Kidney (tissue), 13 donors: ENCODE measurements at regions not wholly inside any gene's neighbourhood (a gene's known extent, or its start where the extent isn't known, plus 50 kb on each side); places are given as distances from the start of the nearest gene placed in this dataset.

Experiments used
- DNase-seq, 5 donors: peaks; one replicate each; pipeline ENCODE4 v3.0.0-alpha.2; 2013 to 2020
- FAIRE-seq: peaks from 2 replicates; lab custom pipeline; 2012; peaks lifted over from hg19 to GRCh38; lab: Jason Lieb, UNC
- H3K27ac ChIP-seq, 2 donors: one replicate each; pipeline ENCODE4 v1.7.0; 2013; ENCODE audit warnings: low read depth in 2 of 2, low read length in 2 of 2, inconsistent platforms in 1 of 2
- H3K27me3 ChIP-seq: one replicate; pipeline ENCODE4 v1.7.1; 2013; ENCODE audit warnings: low read length, inconsistent platforms; ENCODE audit not compliant: control insufficient read depth, insufficient read depth
- H3K36me3 ChIP-seq, 3 donors: one replicate each; pipeline versions ENCODE4 v1.7.0 to v1.7.1; 2013; ENCODE audit warnings: low read length in 3 of 3, control low read depth in 1 of 3, inconsistent platforms in 1 of 3; ENCODE audit not compliant: insufficient read depth in 3 of 3, control insufficient read depth in 2 of 3
- H3K4me1 ChIP-seq, 3 donors: one replicate each; pipeline versions ENCODE4 v1.7.0 to v1.7.1; 2013; ENCODE audit warnings: low read length in 3 of 3, inconsistent platforms in 1 of 3, low read depth in 1 of 3; ENCODE audit not compliant: control insufficient read depth in 2 of 3, insufficient read depth in 2 of 3
- H3K4me3 ChIP-seq, 3 donors: one replicate each; pipeline versions ENCODE4 v1.7.0 to v1.8.1; 2013; ENCODE audit warnings: low read length in 3 of 3, control low read depth in 1 of 3, inconsistent platforms in 1 of 3
- H3K9ac ChIP-seq, 3 donors: one replicate each; pipeline versions ENCODE4 v1.7.0 to v1.7.1; 2013; ENCODE audit warnings: low read length in 3 of 3, control low read depth in 1 of 3, inconsistent platforms in 1 of 3
- H3K9me3 ChIP-seq, 3 donors: one replicate each; pipeline versions ENCODE4 v1.7.0 to v1.7.1; 2013; ENCODE audit warnings: low read length in 3 of 3, control low read depth in 1 of 3, inconsistent platforms in 1 of 3; ENCODE audit not compliant: control insufficient read depth in 2 of 3, insufficient read depth in 1 of 3
- CTCF ChIP-seq: IDR thresholded peaks from 3 replicates; pipeline ENCODE4 v1.5.1; 2012; ENCODE audit warnings: mild to moderate bottlenecking, moderate library complexity, borderline replicate concordance; ENCODE audit not compliant: insufficient read depth; ENCODE audit errors: extremely low read depth
- intact Hi-C: fragments of 100-400 bp; cut with DNase I; formaldehyde crosslinking; loops from one replicate; pipeline ENCODE4 v1.11.1; 2022
- donor health status: control.
- donor health status: control.
- donor health status: control.
- donor health status: control.
- donor health status: control.
- donor health status: DM: yes; HTN: yes; CAD: no.
- donor health status: Normal renal cell carcinoma (clear cell type).

DNA sequence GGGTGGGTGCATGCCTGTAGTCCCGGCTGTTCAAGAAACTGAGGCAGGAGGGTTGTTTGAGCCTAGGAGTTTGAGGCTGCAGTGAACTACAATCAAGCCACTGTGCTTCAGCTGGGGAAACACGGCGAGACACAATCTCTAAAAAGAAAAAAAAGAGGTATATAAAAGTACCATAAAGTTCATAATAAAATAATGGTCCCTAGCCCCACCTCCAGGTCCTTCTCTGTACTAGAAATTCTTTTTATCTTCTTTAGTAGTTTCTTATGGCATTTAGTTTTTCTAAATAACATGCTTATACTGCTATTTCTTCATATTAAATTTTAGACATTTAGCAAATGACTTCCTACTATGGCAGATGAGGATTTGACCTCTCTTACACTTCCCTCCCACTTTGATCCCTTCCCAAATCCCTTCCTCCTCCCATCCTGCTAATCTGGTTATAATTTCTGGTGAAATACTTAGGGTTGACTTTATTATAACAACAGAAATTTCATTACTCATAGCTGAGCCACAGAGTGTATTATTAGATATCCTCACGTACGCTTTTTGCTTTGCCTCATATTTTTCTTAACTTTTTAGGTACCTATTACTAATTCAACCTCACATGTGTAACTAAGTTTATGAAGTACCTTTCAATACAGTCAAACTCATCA is 94.7 kb downstream of the SLC41A2 start:
- H3K4me1 ChIP-seq, result no peaks in the 10 kb centered on the region
- DNase-seq (no peak), FAIRE-seq (no peak)
- H3K27me3 ChIP-seq, result no peaks in the 10 kb centered on the region
- intact Hi-C loops, result no loop called here
- H3K27ac ChIP-seq, result no peak overlapping the region
- no peak for TF ChIP-seq CTCF
- H3K36me3 ChIP-seq, result no peaks in the 10 kb centered on the region
- no peak overlapping the region for H3K9ac ChIP-seq
- H3K9me3 ChIP-seq, result no peaks in the 10 kb centered on the region
- H3K4me3 ChIP-seq, result no peak overlapping the region

DNA sequence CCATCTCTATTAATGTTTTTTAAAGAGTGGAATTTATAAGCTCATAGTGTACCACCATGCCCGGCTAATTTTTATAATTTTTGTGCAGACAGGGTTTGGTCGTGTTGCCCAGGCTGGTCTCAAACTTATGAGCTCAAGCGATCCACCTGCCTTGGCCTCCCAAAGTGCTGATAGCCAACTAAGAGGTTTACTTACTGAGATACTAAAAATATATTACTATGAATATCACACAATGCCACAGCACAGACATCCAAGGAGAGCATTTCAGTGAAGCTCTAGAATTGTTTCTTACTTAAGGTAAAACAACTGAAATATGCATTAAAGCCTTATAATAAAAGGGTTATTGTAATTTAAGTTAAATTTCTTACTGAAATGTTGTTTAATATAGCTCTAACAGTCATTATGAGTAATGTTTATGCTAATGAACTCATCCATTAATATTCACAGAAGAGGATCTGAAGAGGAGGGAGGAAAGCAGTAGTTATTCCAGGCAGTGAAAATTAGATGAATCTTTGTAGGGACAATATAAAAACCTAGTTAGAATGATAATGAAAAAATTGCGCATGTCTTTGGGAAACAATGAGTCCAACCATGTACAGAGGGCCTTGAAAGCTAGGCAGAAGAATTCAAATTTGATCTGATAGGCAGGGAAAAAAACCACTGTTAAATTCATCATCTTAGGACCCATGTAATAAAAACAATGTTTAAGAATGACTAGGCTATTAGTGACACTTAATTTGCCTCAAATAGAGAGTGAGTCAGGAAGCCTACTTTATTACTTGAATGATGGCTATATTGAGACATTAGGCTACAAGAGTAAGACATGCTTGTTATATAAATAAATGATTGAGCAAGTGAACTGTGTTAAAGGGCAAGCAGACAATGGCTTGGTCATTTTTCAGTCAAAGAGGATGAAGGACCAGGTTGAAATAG is 99.2 kb downstream of the SLC41A2 start:
- Histone ChIP-seq H3K27me3 (no peaks in the 10 kb centered on the region), H3K27ac (no peak overlapping the region), H3K9ac (no peak overlapping the region), H3K36me3 (no peaks in the 10 kb centered on the region), H3K4me1 (no peaks in the 10 kb centered on the region), H3K9me3 (no peaks in the 10 kb centered on the region), H3K4me3 (no peak overlapping the region)
- no peak for TF ChIP-seq CTCF
- no peak for DNase-seq
- FAIRE-seq, result no peak
- intact Hi-C loops, result no loop called here

GRCh38 chr12:104856531-104856930 is 101.6 kb downstream of the SLC41A2 start:
- DNase-seq (no peak), FAIRE-seq (no peak)
- TF ChIP-seq CTCF, result no peak
- Histone ChIP-seq H3K4me1 (no peaks in the 10 kb centered on the region), H3K27ac (no peak overlapping the region), H3K36me3 (no peaks in the 10 kb centered on the region), H3K9ac (no peak overlapping the region), H3K27me3 (no peaks in the 10 kb centered on the region), H3K4me3 (no peak overlapping the region), H3K9me3 (no peaks in the 10 kb centered on the region)
- intact Hi-C loops, result no loop called here
